ENCODE measurements at regions not wholly inside any gene's neighbourhood (a gene's known extent, or its start where the extent isn't known, plus 50 kb on each side); places are given as distances from the start of the nearest gene placed in this dataset.

DNA sequence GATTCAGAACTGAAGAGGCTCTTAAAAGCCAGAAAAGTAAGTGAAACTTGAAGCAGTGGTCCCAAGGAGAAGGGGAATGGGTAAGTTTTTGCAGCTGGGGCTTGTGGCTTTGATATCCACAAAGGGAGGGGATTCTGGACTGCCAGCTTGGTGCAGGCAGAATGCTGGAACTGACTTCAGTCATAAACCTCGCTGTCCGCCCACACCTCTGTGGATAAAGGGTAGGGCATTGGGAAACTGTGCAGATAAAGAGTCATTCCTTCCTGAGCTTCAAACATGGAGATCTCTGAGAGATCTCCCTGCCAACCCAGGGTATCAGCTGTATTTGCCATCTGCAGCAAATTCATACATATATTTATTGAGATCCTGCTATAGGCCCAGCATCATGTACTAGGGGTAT lies 124.3 kb upstream of the OR9Q1 start:
- H3K27ac ChIP-seq (ENCODE audit: insufficient read length, low read depth, low read length), result no peak overlapping the region
- no peak overlapping the region for H3T11ph ChIP-seq (ENCODE audit: low read length)
- H4K5ac ChIP-seq (ENCODE audit: insufficient read length, low read depth, low read length), result no peak overlapping the region
- no peak overlapping the region for H3K27ac Mint-ChIP-seq
- peaks cover 12 to 15% of the 10 kb centered on the region in 2 experiments for H3K4me1 Mint-ChIP-seq
- H4K20me1 ChIP-seq (ENCODE audit: control insufficient read depth, insufficient read depth, insufficient read length), result no peaks in the 10 kb centered on the region
- WGBS (ENCODE audit: extremely low coverage, insufficient read length, low lambda C conversion rate), result no CpG with 5 or more reads among the region's 2 CpGs
- no peaks in the 10 kb centered on the region for H3K79me2 ChIP-seq (ENCODE audit: insufficient read depth, low read length)
- no peaks in the 10 kb centered on the region; the same call in 1 of the 2 replicates for H3K4me1 ChIP-seq (ENCODE audit: insufficient read depth, low read length)
- no peak overlapping the region for H3K14ac ChIP-seq (ENCODE audit: insufficient read depth, low read length)
- H3K56ac ChIP-seq (ENCODE audit: insufficient read length, low read depth, low read length), result no peak overlapping the region
- H3K4ac ChIP-seq (ENCODE audit: low read depth, low read length), result no peak overlapping the region
- no peak overlapping the region for H3K23ac ChIP-seq (ENCODE audit: insufficient read length, low read depth, low read length)
- H2BK12ac ChIP-seq (ENCODE audit: insufficient read length, low read depth, low read length), result no peak overlapping the region
- H2BK20ac ChIP-seq (ENCODE audit: low read depth, low read length, poor library complexity, severe bottlenecking), result no peak overlapping the region
- no peak overlapping the region for H4K8ac ChIP-seq (replicated peaks; ENCODE audit: insufficient read length, low read depth, low read length)
- H3K27me3 Mint-ChIP-seq (ENCODE audit: low read depth), result no peaks in the 10 kb centered on the region
- H3K36me3 Mint-ChIP-seq (ENCODE audit: insufficient read depth in 1 of 3, low read depth in 3 of 3), result peaks cover 2 to 6% (median 3%) of the 10 kb centered on the region in 3 experiments; a peak in 3 of 7 replicates
- DNase-seq, result no peak
- no peak overlapping the region for H2AK5ac ChIP-seq (ENCODE audit: insufficient read length, low read length)
- no peak overlapping the region for H3K4me3 Mint-ChIP-seq
- peaks cover 6 to 8% of the 10 kb centered on the region in 2 experiments for H3K9me3 Mint-ChIP-seq
- no peak overlapping the region for H3K18ac ChIP-seq (ENCODE audit: insufficient read length, low read depth, low read length)
- no peaks in the 10 kb centered on the region for H3K27me3 ChIP-seq (ENCODE audit: insufficient read depth, low read length)
- no peaks in the 10 kb centered on the region for H3K9me3 ChIP-seq (ENCODE audit: control insufficient read depth, low read depth, low read length)
- H2BK120ac ChIP-seq (ENCODE audit: low read depth, low read length, poor library complexity, severe bottlenecking), result no peak overlapping the region
- no peak overlapping the region for H3K9ac ChIP-seq (ENCODE audit: extremely low read depth, insufficient read length, low read length)
- no peak overlapping the region for H4K91ac ChIP-seq (ENCODE audit: insufficient read length, low read depth, low read length)
- no peak overlapping the region for H2BK15ac ChIP-seq (ENCODE audit: low read depth, low read length)
- no peak overlapping the region for H3K4me2 ChIP-seq (ENCODE audit: insufficient read depth, insufficient read length, low read length)
- H3K23me2 ChIP-seq (ENCODE audit: insufficient read length, low read depth, low read length, poor library complexity, severe bottlenecking), result no peaks in the 10 kb centered on the region
- no peak overlapping the region for H2AFZ ChIP-seq (ENCODE audit: low read length)
- H3K79me1 ChIP-seq (ENCODE audit: insufficient read depth, low read depth, low read length, poor library complexity, severe bottlenecking), result no peaks in the 10 kb centered on the region
- H2BK5ac ChIP-seq (ENCODE audit: insufficient read length, low read length), result no peak overlapping the region
- TF ChIP-seq, protein P1, sequence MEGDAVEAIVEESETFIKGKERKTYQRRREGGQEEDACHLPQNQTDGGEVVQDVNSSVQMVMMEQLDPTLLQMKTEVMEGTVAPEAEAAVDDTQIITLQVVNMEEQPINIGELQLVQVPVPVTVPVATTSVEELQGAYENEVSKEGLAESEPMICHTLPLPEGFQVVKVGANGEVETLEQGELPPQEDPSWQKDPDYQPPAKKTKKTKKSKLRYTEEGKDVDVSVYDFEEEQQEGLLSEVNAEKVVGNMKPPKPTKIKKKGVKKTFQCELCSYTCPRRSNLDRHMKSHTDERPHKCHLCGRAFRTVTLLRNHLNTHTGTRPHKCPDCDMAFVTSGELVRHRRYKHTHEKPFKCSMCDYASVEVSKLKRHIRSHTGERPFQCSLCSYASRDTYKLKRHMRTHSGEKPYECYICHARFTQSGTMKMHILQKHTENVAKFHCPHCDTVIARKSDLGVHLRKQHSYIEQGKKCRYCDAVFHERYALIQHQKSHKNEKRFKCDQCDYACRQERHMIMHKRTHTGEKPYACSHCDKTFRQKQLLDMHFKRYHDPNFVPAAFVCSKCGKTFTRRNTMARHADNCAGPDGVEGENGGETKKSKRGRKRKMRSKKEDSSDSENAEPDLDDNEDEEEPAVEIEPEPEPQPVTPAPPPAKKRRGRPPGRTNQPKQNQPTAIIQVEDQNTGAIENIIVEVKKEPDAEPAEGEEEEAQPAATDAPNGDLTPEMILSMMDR (conservative IDR thresholded peaks at IDR 0.05), result no peak

Data from H9 (cell line).